Thymus (tissue), 11 donors: ENCODE measurements at regions not wholly inside any gene's neighbourhood (a gene's known extent, or its start where the extent isn't known, plus 50 kb on each side); places are given as distances from the start of the nearest gene placed in this dataset.
"Not testable (repeated sequence)": the region's sequence is repeated elsewhere in the genome, so short reads cannot be mapped to it uniquely, and the experiment has no call there.

Source experiments
- DNase-seq, 9 donors: peaks; one replicate each; pipeline ENCODE4 v3.0.0-alpha.2; 2013; ENCODE audit warnings: low spot score in 9 of 9, low read depth in 6 of 9, missing footprints in 1 of 9
- H3K27ac ChIP-seq, 2 donors: one replicate each; pipeline ENCODE4 v1.5.1; 2013; ENCODE audit warnings: control low read depth in 1 of 2, low read depth in 1 of 2, low read length in 1 of 2, mild to moderate bottlenecking in 1 of 2, moderate library complexity in 1 of 2
- H3K27me3 ChIP-seq, 2 donors: one replicate each; pipeline ENCODE4 v1.5.1; 2013; ENCODE audit warnings: low read length in 1 of 2; ENCODE audit not compliant: control insufficient read depth in 2 of 2, insufficient read depth in 1 of 2
- H3K36me3 ChIP-seq, 2 donors: one replicate each; pipeline ENCODE4 v1.5.1; 2013; ENCODE audit warnings: low read length in 1 of 2, mild to moderate bottlenecking in 1 of 2, moderate library complexity in 1 of 2; ENCODE audit not compliant: control insufficient read depth in 2 of 2, insufficient read depth in 2 of 2
- H3K4me1 ChIP-seq, 2 donors: one replicate each; pipeline ENCODE4 v1.5.1; 2013; ENCODE audit warnings: low read length in 2 of 2; ENCODE audit not compliant: control insufficient read depth in 2 of 2, insufficient read depth in 2 of 2
- H3K4me3 ChIP-seq, 2 donors: one replicate each; pipeline ENCODE4 v1.5.1; 2013; ENCODE audit warnings: low read length in 2 of 2, control low read depth in 1 of 2, mild to moderate bottlenecking in 1 of 2
- H3K9me3 ChIP-seq, 2 donors: one replicate each; pipeline ENCODE4 v1.5.1; 2013; ENCODE audit warnings: low read length in 1 of 2, mild to moderate bottlenecking in 1 of 2; ENCODE audit not compliant: control insufficient read depth in 2 of 2, insufficient read depth in 1 of 2
- WGBS: extraction: QIAGEN DNeasy Blood & Tissue Kit; methylation state at CpG from one replicate; pipeline ENCODE4 v1.1.7; 2013; 5-methylcytosine and 5-hydroxymethylcytosine counted together
- donor health status: healthy.

DNA sequence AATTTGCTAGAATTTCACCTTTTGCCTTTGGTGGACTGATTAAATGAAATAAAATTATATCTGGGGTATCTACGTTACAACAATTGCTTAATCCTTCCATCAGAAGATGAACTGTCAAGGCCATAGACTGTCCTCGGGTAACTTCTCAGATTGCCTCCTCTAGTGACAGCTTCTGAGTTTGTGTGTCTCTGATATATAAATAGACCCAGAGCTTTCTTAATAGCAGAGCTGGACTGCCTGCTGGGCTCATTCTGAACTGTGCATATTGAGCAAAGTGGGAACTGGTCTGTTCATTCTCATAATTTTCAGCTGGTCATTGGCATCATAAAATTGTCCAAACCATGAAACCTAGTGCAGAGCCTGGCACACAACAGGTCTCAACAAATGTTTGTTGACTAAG lies 99.1 kb upstream of the GRAMD1B start:
- Histone ChIP-seq H3K36me3 (no peaks in the 10 kb centered on the region), H3K4me3 (no peak overlapping the region), H3K4me1 (no peaks in the 10 kb centered on the region), H3K27ac (no peak overlapping the region), H3K9me3 (peaks cover 0 to 6% of the 10 kb centered on the region in 2 donors), H3K27me3 (no peaks in the 10 kb centered on the region)
- no peak for DNase-seq
- WGBS = 95% methylated on average over 2 of the region's 2 CpGs

DNA sequence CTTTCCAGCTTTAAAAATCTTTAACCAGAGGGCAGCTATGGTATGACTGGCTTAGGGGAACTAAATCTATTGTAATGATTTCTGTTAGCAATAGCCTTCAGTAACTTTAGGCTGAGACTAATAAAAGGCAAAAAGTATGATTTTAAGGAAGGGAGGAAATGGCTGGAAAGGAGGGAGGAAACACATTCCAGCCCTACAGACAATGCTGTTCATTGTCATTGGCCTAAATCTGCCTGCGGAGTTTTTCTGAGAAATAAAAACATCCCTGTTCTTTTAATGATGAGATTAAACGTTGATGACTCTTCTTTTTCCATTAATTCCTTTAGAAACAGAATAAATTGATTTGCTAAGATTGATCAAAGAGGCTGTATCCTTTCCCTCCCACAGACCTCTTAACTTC lies 99.6 kb upstream of the GRAMD1B start:
- Histone ChIP-seq H3K27me3 (no peaks in the 10 kb centered on the region), H3K36me3 (no peaks in the 10 kb centered on the region), H3K9me3 (peaks cover 0 to 6% of the 10 kb centered on the region in 2 donors), H3K27ac (no peak overlapping the region), H3K4me3 (no peak overlapping the region), H3K4me1 (no peaks in the 10 kb centered on the region)
- WGBS = 93% methylated on average over 2 of the region's 2 CpGs
- DNase-seq = no peak

- H3K27me3 ChIP-seq = no peaks in the 10 kb centered on the region
- no peak overlapping the region for H3K4me3 ChIP-seq
- no peak overlapping the region for H3K27ac ChIP-seq
- 93% methylated on average over 4 of the region's 4 CpGs for WGBS
- no peaks in the 10 kb centered on the region for H3K36me3 ChIP-seq
- H3K4me1 ChIP-seq = no peaks in the 10 kb centered on the region
- no peak for DNase-seq
- H3K9me3 ChIP-seq = peaks cover 0 to 4% of the 10 kb centered on the region in 2 donors
These were observed 100.0 kb upstream of the GRAMD1B start for GRCh38 chr11:123330071-123330470.

DNA sequence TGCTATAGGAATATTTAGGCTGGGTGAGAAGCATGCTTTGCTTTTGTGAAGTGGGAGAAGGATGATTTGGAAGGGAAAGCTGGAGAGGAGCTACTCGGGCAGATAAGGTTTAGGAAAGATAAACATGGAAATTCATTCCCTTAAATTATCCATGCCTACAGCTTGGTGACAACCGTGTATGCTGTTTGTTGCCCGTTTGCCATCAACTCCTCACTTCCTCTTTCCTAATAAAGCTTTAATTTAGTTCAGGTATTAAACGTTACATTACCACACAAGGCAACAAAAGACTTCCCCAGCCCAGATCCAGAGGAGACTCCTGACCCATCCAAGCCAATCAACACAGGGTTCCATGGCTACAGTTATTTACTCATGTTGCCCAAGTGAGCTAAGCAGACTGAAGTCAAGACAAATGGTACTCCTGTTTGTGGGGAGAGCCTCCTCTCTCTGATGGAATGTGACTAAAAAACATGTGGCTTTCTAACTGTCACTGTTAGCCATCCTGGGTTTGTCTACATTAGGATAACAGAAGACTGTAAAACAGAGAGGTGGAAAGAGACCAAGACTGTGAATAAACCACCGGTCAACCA lies 101.7 kb upstream of the GRAMD1B start:
- WGBS = 62% methylated on average over 5 of the region's 5 CpGs
- Histone ChIP-seq H3K27me3 (no peaks in the 10 kb centered on the region), H3K4me1 (no peaks in the 10 kb centered on the region)

DNA sequence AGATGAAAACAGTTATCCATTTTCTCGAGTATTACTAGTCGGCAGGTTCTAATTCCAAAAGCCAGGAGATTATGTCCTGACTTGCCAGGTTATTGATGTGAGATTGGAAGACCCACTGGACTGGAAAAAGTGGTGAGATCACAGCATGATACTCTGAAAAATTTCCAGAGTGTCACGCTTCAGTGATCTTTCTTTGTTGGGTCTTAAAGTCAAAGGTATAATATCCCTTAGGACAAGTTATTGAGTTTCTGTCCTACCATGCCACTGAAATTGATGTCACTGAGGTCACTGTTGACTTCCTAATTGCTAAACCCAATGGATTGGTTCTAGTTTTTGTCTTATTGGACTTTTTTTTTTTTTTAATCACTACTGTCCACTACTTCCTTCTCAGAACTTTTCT lies 104.5 kb upstream of the GRAMD1B start:
- H3K4me3 ChIP-seq = no peak overlapping the region
- H3K9me3 ChIP-seq = no peaks in the 10 kb centered on the region
- H3K36me3 ChIP-seq = no peaks in the 10 kb centered on the region
- 96% methylated on average over 3 of the region's 3 CpGs for WGBS
- H3K27ac ChIP-seq = no peak overlapping the region
- no peaks in the 10 kb centered on the region for H3K27me3 ChIP-seq
- H3K4me1 ChIP-seq = no peaks in the 10 kb centered on the region
- DNase-seq = no peak

More for the DNA sequence above, 101.7 kb upstream of the GRAMD1B start:
- H3K4me3 ChIP-seq = no peak overlapping the region
- no peak overlapping the region for H3K27ac ChIP-seq
- no peaks in the 10 kb centered on the region for H3K9me3 ChIP-seq
- H3K36me3 ChIP-seq = no peaks in the 10 kb centered on the region
- DNase-seq = no peak

DNA sequence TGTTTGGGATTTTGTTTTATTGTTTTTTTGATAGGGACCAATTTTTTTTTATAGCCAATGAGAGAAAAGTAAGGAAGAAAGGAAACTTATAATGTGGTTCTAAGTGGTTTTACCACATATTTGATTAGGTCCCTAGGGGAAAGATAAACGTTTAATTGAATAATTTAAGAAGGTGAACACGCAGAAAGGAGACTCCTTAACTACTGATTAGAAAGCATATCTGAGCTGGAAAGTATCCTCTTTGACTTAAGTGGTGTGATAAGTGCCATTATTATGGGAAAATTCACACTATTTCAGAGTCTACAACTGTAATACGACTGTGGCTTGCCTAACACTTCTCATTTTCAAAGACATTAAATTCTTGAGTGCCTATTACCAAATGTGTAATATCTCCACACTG lies 106.5 kb upstream of the GRAMD1B start:
- no peak for DNase-seq
- no peaks in the 10 kb centered on the region for H3K4me1 ChIP-seq

GRCh38 chr11:123321636-123322035 lies 108.4 kb upstream of the GRAMD1B start:
- DNase-seq = no peak

More for the DNA sequence above, 106.5 kb upstream of the GRAMD1B start:
- Histone ChIP-seq H3K4me3 (no peak overlapping the region), H3K27me3 (no peaks in the 10 kb centered on the region), H3K27ac (no peak overlapping the region), H3K36me3 (no peaks in the 10 kb centered on the region), H3K9me3 (no peaks in the 10 kb centered on the region)
- 65% methylated on average over 3 of the region's 3 CpGs for WGBS

DNA sequence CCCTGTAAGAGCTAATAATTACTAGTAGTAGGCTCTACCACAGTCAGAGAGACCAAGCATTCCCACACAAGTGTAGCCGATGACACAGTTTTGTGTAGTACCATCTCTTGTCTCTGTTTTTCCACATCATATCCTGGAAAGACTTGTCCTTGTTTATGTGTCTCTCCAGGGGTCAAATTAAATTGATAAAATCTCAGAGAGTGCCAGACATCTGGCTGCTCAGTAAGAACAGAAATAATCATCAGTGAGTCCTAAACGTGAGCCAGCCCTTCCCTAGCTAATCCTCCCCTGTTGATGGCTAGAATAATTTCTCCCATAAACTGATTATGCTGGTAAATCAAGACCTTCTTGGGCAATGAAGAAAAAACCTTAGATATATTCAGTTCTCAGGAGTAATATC lies 111.4 kb upstream of the GRAMD1B start:
- H3K9me3 ChIP-seq = no peaks in the 10 kb centered on the region
- H3K4me1 ChIP-seq = no peaks in the 10 kb centered on the region
- H3K27me3 ChIP-seq = no peaks in the 10 kb centered on the region
- no peak for DNase-seq
- no peak overlapping the region for H3K27ac ChIP-seq
- H3K4me3 ChIP-seq = no peak overlapping the region
- 92% methylated on average over 2 of the region's 2 CpGs for WGBS
- H3K36me3 ChIP-seq = no peaks in the 10 kb centered on the region

More at GRCh38 chr11:123321636-123322035, 108.4 kb upstream of the GRAMD1B start:
- 94% methylated on average over 3 of the region's 3 CpGs for WGBS
- Histone ChIP-seq H3K9me3 (no peaks in the 10 kb centered on the region), H3K36me3 (no peaks in the 10 kb centered on the region), H3K27me3 (no peaks in the 10 kb centered on the region), H3K27ac (no peak overlapping the region), H3K4me3 (no peak overlapping the region), H3K4me1 (no peaks in the 10 kb centered on the region)

DNA sequence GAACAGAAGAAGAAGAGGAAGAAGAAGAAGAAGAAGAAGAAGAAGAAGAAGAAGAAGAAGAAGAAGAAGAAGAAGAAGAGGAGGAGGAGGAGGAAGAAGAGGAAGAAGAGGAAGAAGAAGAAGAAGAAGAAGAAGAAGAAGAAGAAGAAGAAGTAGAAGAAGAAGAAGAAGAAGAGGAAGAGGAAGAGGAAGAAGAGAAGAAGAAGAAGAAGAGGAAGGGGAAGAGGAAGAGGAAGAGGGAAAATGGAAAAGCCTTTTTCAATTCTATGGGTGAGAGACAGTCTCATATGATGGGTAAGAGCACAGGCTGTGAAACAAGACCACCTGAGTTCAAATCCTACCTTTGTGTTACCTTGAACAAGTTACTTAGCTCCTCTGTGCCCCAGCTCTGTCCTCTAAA lies 111.9 kb upstream of the GRAMD1B start:
- not testable (repeated sequence) for DNase-seq, H3K27me3 ChIP-seq, H3K9me3 ChIP-seq

DNA sequence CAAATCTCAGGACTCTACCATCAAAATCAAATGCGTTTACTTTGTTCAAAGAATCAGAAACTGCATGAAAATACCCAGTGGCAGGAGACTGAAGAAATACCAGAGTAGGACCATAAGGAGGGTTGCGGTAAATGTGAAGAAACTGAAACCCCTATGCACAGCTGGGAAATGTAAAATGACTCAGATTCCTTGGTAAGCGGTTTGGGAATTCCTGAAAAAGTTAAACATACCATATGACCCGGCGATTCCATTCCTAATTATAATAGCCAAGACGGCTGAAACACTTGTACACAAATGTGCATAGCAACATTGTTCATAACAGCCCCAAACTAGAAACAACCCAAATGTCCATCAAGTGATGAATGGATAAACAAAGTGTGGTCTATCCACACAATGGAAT lies 114.1 kb upstream of the GRAMD1B start:
- WGBS = 96% methylated on average over 6 of the region's 6 CpGs

More for the DNA sequence above, 111.9 kb upstream of the GRAMD1B start:
- not testable (repeated sequence) for H3K4me1 ChIP-seq, H3K27ac ChIP-seq, H3K4me3 ChIP-seq, H3K36me3 ChIP-seq

More for the DNA sequence above, 114.1 kb upstream of the GRAMD1B start:
- H3K36me3 ChIP-seq = no peaks in the 10 kb centered on the region
- H3K27me3 ChIP-seq = no peaks in the 10 kb centered on the region
- H3K4me1 ChIP-seq = no peaks in the 10 kb centered on the region
- H3K4me3 ChIP-seq = no peak overlapping the region
- no peak for DNase-seq
- no peaks in the 10 kb centered on the region for H3K9me3 ChIP-seq
- no peak overlapping the region for H3K27ac ChIP-seq
